ENCODE measurements at regions not wholly inside any gene's neighbourhood (a gene's known extent, or its start where the extent isn't known, plus 50 kb on each side); places are given as distances from the start of the nearest gene placed in this dataset.

DNA sequence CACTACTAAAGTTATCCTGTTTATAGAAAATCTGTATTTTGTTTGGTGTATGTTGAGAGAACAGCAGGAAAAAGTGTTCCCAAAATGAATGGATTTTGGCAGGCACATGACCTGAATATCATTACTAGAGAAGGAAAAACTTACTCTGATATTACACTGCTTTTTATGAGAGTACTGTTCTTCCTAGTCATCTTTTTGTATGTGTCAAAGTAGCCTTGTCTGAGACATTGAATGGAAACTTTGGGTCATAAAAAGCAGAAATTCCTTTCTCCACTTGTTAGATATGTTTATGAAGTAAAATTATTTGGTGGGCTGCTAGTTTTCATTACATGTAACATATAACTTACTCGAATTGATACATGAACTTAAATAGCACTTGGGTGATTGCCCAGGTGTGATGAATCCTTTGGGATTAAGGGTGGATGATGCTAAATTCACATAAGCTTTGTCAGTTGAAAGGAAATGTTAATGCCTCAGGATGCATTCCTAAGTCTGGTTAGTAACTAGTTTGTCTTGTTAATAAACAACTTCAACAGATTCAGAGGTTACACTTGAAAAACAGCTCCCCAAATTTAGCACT lies 206.7 kb downstream of the CENPW start:
- TF ChIP-seq, protein P1, sequence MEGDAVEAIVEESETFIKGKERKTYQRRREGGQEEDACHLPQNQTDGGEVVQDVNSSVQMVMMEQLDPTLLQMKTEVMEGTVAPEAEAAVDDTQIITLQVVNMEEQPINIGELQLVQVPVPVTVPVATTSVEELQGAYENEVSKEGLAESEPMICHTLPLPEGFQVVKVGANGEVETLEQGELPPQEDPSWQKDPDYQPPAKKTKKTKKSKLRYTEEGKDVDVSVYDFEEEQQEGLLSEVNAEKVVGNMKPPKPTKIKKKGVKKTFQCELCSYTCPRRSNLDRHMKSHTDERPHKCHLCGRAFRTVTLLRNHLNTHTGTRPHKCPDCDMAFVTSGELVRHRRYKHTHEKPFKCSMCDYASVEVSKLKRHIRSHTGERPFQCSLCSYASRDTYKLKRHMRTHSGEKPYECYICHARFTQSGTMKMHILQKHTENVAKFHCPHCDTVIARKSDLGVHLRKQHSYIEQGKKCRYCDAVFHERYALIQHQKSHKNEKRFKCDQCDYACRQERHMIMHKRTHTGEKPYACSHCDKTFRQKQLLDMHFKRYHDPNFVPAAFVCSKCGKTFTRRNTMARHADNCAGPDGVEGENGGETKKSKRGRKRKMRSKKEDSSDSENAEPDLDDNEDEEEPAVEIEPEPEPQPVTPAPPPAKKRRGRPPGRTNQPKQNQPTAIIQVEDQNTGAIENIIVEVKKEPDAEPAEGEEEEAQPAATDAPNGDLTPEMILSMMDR (IDR thresholded peaks at IDR 0.05) = no peak
- no peak for TF ChIP-seq POLR2A (IDR thresholded peaks at IDR 0.05)
